Erythroblast (primary cell): ENCODE measurements at regions not wholly inside any gene's neighbourhood (a gene's known extent, or its start where the extent isn't known, plus 50 kb on each side); places are given as distances from the start of the nearest gene placed in this dataset.

Source experiments
- GATA1 ChIP-seq: IDR thresholded peaks from 2 replicates; pipeline ENCODE4 v1.6.1; 2011; ENCODE audit warnings: low read depth, mild to moderate bottlenecking, control low read depth, low read length, moderate library complexity
- POLR2A ChIP-seq: IDR thresholded peaks from 2 replicates; pipeline ENCODE4 v1.6.1; 2011; ENCODE audit warnings: mild to moderate bottlenecking, low read length

DNA sequence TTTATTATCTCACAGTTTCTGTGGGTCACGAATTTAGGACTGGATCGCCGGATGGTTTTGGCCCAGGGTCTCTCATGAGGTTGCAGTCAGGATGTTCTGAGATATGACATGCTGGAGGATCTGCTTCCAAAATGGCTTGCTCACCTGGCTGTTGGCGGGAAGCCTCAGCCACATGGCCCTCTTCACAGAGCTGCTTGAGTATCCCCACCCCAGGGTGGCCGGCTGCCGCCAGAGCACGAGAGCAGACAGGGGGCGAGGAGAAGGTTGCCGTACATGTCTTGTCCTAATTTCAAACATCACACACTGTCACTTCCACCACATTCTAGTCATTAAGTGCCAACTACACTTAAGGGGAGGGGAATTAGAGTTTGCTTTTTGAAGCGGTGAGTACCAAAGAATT lies 365.8 kb downstream of the FGFR2 start:
- TF ChIP-seq POLR2A (no peak), GATA1 (no peak)
